IMR-90 (cell line): ENCODE measurements at regions not wholly inside any gene's neighbourhood (a gene's known extent, or its start where the extent isn't known, plus 50 kb on each side); places are given as distances from the start of the nearest gene placed in this dataset.

Experiments
- BHLHE40 ChIP-seq: fragments of 150-350 bp; IDR thresholded peaks from 2 replicates; pipeline ENCODE4 v1.6.1; 2016; ENCODE audit warnings: mild to moderate bottlenecking, low read depth, low read length
- CEBPB ChIP-seq: IDR thresholded peaks from 2 replicates; pipeline ENCODE4 v1.6.1; 2012; ENCODE audit warnings: low read depth, low read length, improper control_type of control experiment
- CTCF ChIP-seq: conservative IDR thresholded peaks from 2 replicates; pipeline ENCODE4 v1.5.1; 2012; ENCODE audit warnings: mild to moderate bottlenecking, low read depth, low read length, improper control_type of control experiment
- FOS ChIP-seq: fragments of 150-350 bp; IDR thresholded peaks from 2 replicates; pipeline ENCODE4 v1.6.1; 2016; ENCODE audit warnings: low read depth, low read length
- MXI1 ChIP-seq: IDR thresholded peaks from 2 replicates; pipeline ENCODE4 v1.6.1; 2012; ENCODE audit warnings: low read depth, mild to moderate bottlenecking, low read length, moderate library complexity, borderline replicate concordance
- POLR2A ChIP-seq: IDR thresholded peaks from 2 replicates; pipeline ENCODE4 v1.6.1; 2012; ENCODE audit warnings: mild to moderate bottlenecking, low read depth, low read length
- RAD21 ChIP-seq: IDR thresholded peaks from 2 replicates; pipeline ENCODE4 v1.6.1; 2012; ENCODE audit warnings: low read length, improper control_type of control experiment
- RCOR1 ChIP-seq: IDR thresholded peaks from 2 replicates; pipeline ENCODE4 v1.6.1; 2012; ENCODE audit warnings: mild to moderate bottlenecking, low read length, improper control_type of control experiment; ENCODE audit not compliant: insufficient replicate concordance
- RFX5 ChIP-seq: IDR thresholded peaks from 2 replicates; pipeline ENCODE4 v1.8.0; 2012; ENCODE audit warnings: low read depth, mild to moderate bottlenecking, low read length, moderate library complexity
- SMC3 ChIP-seq: fragments of 150-350 bp; IDR thresholded peaks from 2 replicates; pipeline ENCODE4 v1.6.1; 2016; ENCODE audit warnings: low read depth, mild to moderate bottlenecking, antibody characterized with exemption, low read length, moderate library complexity
- USF2 ChIP-seq: fragments of 150-350 bp; IDR thresholded peaks from 2 replicates; pipeline ENCODE4 v1.6.1; 2017; ENCODE audit warnings: mild to moderate bottlenecking, antibody characterized with exemption, low read length, low read depth

GRCh38 chr1:79877086-79877485 lies 870.6 kb upstream of the ADGRL4 start:
- TF ChIP-seq CTCF = no peak
- no peak for TF ChIP-seq SMC3
- no peak for TF ChIP-seq RCOR1
- no peak for TF ChIP-seq USF2
- no peak for TF ChIP-seq POLR2A
- TF ChIP-seq CEBPB = no peak
- no peak for TF ChIP-seq MXI1
- TF ChIP-seq RFX5 = no peak
- no peak for TF ChIP-seq RAD21
- TF ChIP-seq BHLHE40 = no peak
- TF ChIP-seq FOS = no peak
